ENCODE measurements at regions not wholly inside any gene's neighbourhood (a gene's known extent, or its start where the extent isn't known, plus 50 kb on each side); places are given as distances from the start of the nearest gene placed in this dataset.

DNA sequence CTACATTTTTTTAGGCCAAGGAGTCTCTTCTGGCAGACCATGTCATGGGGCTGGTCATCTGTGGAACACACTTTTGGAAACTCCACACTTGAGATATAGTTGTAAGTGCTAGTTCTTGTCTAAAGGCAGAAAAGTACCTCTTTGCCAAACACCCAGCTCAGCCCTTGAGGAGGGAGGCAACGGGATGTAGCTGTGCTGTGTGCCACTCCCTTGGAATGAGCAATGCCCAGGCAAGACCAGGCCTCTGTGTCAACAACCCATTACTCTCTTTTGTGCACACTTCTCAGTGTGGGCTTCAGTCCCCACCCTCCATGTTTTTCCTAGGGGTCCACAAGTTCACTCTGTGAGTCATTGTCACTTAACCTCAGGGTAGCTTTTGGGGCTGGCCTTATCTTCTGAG lies 528.3 kb upstream of the CFAP20DC start:
- FAIRE-seq: no peak

DNA sequence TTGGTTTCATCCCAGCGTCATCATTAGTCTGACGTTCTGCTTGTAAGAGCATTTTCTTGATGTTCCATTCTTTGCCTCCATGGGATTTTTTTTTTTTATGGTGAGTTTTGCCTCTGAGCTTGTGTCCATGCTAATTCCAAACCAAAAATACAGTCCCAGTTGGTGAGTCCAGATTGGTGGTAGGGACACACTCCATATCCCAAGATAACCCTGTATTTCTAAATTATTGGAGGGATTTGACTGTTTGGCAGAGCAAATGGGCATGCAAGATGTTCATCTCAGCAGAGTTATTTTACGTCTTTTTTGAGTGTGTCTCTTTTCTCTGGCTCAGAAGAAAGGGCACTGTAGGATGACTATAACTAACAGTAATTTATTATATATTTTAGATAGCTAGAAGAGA lies 526.8 kb upstream of the CFAP20DC start:
- no peak for FAIRE-seq

DNA sequence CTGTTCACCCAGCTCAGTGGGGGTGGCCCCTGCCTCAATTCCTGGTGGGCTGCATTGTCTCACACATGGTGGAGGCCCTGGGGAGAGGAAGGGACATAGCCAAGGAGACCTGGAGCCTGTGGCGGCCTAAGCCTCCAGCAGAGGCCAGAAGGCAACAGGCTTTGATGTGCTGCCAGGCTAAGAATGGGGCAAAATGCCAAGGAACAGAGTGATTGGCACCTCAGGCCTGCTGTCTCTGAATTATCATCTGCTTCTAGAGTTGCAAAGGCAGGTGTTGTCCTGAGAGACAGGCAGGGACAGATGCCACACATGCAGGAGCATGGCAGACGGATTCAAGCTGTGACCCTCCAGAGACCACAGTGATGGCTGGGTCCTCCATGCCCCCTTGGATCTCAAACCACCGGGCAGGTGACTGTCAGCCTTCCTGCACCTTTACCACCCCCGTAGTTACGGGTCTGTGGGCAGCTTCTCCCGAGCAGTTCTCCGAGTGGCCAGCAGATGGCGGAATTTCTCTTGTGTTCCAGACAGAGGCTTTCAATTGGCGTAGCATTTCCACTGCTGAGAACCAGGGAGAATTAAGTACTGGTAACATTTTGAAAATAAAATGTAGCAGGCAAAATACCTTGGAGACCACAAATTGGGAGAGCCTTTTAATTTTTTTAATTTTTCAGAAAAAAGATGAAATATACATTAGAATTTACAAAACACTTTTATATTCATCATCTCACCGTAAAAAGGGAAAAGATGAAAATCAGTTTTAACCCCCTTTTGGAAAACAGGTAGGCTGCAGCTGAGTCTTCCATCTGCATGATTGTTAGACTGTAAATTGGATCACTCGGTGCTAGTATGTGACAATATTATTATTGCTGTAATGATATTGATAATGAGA lies 525.5 kb upstream of the CFAP20DC start:
- no peak for FAIRE-seq

DNA sequence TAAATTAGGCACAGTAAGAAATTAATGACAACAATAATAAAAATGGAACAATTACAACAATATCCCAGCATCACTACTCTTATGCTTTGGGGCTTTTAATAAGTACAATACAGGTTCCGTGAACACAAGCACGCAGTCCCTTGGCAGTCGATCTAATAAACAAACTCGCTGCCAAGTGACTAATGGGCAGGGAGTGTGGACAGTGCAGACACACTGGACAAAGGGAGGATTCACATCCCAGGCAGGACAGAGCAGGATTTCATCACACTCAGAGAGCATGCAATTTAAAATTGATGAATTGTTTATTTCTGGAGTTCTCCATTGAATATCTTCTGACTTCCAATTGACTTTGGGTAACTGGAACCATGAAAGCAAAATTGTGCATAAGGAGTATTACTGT lies 524.1 kb upstream of the CFAP20DC start:
- FAIRE-seq: no peak

DNA sequence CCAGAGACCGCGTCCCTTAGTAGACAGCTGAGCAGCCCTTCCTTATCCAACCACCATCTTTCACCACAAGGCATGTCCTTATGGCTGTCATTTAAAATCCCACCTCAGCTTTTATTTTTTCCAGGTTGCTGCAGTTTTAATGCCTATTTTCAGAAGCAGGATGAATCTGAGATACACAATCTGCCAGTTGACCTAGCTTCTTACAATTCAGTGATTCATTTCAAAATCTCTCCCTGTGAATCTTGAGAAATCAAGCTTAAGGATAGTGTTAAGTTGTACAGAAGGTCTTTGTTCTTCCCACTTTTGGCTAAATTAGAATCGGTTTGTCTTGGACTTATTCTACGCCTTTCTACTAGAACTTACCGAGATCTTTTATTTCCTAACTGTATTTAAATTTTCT lies 522.3 kb upstream of the CFAP20DC start:
- FAIRE-seq: no peak

DNA sequence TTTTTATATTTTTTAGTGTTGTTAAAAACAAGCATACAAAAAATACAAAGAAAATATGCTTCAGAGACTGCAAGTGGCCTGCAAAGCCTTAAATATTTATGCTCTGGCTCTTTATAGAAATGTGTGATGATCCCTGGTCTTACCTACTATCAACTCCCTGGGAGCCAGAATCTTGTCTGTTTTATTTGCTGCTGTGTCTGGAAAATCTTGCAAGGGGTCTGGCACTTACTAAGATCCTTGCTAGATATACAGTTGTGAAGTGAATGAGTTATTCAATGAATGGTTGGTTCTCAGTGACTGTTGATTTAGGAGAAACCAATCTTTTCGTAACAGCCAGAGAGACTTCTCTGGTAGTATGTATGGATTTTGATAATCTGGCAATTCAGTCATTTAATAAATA lies 521.0 kb upstream of the CFAP20DC start:
- FAIRE-seq: no peak

DNA sequence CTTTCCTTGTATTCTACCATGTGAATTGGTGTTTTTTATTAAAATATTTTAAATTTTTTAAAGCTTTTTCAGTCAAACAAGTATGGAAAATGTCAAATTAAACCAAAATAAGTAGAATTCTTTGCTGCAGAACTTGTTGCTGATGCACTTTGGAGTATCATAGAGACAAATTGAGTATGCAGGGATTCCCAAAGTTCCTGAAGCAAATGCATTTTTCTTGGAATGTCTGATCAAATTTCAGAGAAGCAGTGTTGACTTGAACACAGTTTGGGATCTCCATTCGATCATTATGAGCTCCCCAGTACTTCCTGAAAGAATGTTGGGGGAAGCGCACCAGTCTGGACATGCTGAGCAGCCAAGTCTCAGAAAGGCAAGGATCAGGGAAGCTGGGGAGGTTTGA lies 517.8 kb upstream of the CFAP20DC start:
- FAIRE-seq: no peak

DNA sequence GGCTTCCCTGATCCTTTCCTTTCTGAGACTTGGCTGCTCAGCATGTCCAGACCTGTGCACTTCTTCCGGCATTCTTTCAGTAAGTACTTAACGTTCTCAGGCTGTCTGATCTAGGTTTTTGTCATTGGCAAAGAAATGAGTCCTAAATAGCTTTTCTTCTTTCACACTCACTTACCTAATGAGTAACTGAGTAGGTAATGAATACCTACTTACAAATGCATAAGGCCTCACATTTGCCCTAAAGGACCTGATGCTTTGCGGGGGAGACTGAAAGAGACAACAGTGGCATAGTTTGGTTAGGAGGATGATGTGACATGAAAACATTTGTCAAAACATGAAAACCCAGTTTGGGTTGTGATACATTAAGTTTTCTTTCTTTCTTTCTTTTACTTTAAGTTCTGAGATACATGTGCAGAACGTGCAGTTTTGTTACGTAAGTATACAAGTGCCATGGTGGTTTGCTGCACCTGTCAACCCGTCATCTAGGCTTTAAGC lies 516.7 kb upstream of the CFAP20DC start:
- FAIRE-seq: no peak

DNA sequence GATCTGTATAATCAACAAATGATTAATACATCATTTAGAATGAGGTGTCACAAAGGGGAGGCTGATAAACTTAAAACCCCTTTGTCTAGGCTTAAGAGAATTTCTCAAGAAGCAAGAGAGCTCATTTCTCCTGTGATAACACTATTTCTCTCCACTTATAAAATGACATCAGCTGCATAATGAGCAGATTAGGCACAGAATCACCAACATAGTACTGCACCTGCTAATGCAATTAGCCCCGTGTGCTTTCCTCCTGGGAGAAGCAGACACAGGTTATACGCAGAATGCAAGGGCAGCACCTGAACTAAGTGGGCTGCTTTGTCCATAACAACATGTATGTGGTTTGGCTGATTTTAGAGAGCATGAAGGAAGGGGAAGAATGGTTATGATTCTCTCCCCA lies 515.3 kb upstream of the CFAP20DC start:
- no peak for FAIRE-seq

DNA sequence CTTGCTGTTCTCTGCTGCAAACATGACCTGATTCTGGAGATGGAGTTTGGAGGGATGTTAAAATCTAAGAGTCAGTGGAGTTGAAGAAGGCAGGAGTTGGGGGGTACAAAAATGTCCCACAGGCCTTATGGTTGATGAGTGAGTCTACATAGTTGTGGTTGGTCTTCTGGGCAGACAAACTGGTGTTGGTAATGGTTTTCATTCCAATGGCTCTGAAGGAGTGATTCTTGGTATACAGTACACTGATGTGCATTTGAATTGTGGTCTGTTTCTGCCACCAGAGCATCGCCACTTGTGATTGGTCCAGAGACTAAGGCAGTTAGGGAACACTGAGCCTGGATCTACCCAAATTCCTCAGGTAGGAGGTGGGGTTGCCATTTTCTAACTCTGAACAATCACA lies 514.1 kb upstream of the CFAP20DC start:
- FAIRE-seq: no peak

DNA sequence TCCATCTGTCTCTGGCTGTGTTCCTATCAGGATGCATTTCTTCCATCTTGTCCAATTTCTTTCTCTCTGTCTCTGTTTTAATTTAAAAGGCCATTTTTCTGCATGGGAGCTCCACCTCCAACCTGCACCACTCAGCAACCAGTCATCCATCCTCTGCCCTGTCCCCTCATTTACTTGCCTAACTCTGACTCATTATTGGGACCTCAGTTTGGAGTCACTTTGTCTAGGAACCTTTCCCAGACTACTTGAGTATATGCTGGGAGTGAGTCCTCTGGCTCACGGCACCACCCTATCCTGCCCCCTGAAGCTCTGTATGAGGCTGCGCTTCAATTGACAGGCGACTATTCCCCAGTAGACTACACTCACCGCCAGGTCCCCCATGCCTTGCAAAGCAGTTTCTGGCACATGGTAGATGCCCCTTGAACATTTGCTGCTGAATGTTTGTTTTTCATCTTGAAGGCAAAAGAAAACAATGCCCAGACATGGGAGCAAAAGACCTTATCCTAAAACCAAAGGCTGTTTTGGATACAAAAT lies 513.3 kb upstream of the CFAP20DC start:
- FAIRE-seq: no peak

DNA sequence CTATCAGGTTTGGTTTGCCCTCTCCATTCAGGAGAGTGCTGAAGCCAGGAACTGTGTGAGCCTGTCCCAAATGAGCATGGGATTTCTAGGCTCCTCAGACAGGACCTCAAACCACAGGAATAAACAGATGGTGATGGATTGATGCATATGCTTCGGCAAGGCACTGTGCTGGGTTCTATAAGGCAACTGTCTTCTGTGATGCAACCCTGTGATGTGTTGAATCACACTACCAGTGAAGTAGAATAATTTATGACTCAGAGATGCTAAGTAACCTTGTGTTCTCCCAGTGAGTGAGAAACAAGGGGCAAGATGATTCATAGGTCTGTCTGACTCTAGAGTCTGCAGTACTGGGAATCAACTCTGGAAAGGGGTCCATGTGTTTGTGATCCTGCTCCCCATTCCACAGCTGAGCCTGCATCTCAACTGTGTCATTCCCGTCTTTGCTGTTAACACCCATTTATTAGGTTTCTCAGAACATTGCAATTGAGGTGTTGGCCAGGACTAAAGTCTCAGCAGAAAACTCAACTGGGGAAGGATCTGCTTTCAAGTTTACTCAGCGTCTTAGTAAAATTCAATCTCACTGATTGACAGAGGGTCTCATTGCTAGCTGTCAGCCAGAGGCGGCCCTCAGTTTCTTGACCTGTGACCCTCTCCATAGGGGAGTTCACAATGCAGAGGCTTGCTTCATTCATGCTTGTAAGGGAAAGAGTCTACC lies 510.1 kb upstream of the CFAP20DC start:
- FAIRE-seq: no peak

DNA sequence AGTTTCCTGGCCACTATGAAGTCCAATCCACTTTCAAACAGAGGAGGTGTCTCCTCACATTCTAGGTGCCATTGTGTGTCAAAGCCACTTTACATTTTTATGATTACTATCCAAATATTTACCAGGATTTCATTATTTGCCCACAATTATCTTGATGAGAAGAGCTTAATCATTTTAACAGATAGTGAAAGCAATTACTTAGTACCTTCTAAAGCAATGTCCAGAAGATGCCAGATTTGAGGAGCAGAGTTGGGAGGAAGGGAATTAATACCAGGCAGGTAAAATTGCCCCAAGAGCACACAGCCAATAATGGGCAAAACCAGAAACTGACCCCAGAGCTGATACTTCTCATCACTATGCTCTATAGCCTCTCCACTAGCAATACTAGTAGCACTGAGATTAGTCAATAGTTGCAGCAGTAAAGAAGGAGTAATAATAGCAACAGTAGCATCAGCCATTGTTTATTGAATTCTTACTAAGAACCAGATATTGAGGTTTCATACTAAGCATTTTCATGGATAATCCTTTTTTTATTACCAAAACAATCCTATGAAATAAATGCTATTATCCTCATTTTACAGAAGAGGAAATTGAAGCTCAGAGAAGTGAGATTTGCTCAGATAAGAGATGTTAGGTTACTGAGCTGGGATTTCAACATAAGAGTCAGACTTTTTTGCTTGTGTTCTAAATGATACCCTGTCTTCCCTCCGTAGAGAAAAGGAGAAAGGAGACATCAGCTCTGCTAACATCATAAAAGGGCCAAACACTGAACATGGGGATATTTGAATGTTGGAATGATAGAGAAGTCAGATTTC lies 509.3 kb upstream of the CFAP20DC start:
- no peak for FAIRE-seq

DNA sequence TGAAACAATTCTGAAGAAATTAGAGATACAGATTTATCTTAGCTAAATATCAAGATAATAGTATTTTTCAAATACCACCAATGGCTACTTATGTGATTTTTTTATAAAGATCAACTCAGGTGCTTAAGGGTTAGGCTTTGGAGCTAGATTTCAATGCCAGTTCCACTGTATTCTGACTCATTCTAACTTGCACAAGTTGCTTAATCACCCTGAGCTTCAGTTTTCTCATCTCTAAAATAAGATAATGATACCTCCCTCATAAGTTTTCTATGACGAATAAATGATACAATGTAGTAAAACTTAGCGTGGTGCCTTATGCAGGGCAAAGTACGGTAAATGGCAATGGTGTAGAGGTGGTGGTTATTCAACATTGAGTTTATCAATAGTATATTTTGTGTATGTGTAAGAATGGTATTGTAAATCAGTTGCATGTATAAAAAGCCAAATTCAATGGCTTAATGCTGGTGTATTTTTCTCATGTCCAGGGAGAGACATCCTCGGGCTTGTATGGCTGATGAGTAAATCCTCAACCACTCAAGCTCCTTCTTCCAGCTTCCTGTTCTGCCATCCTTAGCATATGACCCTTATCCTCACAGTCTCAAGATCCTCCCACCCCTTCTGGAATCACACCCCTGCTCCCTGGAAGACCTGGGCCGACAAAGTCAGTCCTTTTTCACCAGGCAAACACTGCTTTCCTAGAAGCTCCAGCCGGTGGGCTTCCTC lies 505.9 kb upstream of the CFAP20DC start:
- FAIRE-seq: no peak

DNA sequence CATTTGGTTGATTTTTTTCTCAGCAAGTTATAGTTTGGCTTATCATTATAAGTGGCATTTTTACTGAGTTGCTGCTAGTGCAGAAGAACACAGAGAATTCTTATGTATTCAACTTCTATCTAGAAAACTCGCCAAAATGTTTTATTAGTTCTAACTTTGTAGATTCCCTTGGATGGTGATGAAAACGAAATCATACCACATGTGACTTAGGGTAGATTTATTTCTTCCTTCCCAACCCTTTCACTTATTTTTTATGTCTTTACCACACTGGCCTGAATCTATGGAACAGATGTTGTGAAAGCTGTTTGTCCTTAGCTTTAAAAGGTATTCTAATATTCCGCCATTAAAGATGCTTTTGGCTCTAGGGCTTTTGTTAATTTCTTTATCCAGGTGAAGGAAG lies 503.3 kb upstream of the CFAP20DC start:
- no peak for FAIRE-seq

DNA sequence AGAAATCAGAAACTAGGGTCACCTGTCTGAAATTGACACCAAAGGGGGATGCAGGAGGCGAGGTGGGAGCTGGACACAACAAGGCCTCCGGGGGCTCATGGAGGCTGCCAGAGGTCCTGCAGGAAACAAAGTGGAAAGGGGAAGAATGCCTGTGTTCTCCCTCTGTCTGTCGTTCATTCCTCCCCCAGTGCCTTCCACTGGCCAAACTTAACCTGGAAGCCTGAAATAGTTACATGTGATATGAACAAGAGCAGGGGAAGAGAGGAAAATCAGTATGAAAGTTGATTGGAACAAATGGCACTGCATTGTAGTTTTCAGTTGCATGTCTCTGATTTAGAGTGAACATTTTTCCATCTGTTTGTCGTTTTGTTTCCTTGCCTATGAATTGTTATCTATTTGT lies 502.0 kb upstream of the CFAP20DC start:
- no peak for FAIRE-seq

DNA sequence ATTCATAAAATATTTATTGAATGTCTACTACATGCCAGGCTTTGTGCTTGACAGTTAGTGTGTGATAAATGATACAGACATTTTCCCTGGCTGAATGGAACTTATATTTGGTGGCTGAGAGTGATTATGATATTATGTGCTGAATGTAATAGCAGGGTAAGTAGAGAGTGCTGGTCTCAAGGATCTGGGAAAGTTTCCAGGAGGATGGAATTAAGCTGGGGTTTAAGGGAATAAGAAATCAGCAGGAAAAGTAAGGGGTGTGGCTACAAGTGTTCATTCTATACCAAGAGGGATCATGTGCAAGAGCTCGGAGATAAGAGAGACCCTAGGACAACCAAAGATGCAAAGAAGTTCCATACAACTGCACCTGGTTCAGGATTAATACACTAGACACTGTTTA lies 500.1 kb upstream of the CFAP20DC start:
- FAIRE-seq: no peak

DNA sequence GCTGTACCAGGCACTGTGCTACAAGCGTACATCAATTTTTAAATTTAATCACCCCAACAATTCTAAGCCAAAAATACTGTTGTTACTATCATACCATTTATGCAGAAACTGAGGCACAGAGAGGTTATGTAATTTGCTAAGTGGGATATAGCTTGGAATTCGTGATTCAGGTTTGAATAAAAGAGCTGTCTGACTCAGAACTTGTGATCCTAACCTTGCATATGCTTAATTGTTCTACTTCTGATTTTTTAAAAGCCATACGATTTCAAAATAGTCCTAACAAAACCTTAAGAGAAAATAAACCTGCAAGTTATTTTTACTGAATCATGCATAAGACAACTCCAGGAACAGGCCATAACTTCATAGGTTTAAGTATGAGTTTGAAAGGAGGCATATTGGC lies 498.0 kb upstream of the CFAP20DC start:
- FAIRE-seq: no peak

DNA sequence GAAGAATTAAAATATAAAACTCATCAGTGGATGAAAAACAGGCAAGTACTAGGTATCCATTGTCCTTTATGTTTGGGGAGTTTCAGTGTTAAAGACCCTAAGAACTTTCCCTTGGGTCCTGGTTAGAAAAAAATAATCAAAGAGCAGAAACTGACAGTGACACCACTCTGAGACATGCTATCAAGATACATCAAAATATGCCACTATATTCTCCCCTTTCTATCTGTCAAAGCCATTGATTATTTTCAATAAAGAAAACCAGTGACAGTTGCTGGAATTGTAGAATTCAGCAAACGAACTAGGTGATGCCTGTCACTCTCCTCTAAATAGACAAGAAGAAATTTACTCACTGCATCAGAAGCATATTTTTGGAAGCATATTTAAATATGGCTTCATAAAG lies 496.7 kb upstream of the CFAP20DC start:
- FAIRE-seq: no peak

DNA sequence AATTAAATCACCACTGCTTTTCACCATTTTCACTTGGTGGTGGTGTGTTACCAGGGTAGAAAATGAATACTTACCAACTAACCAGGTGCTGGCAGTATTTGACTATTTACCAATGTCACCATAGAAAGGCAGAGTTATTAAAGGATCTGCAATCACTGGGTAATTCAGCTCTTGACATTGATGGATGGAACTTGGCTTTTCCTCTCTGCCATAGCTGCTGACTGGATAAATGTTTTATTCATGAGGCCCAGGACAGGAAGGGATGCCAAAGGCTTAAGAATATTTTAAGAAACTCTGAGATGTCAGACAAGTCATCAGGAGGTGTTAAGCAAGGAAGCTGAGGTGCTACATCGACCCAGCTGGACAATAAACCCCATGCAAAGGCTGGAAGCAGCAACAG lies 495.5 kb upstream of the CFAP20DC start:
- FAIRE-seq: no peak

DNA sequence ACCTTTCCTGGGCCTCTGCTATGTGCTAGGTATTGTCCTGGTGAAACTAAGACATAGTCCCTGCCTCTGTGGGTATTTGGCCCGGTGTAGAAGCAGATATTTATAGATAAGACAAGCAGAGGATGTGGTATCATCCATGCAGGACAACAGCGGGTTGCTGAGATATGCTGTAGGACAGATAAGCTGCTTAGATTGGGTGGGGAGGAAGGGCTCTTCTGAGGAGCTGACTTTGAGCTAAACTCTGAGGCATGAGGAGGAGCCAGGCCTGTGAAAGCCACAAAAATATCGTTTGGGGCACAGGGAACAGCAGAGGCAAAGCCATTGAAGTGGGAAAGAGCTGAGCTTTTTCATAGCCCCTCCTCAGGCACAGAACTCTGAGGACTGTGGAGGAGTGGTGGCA lies 492.5 kb upstream of the CFAP20DC start:
- no peak for FAIRE-seq

DNA sequence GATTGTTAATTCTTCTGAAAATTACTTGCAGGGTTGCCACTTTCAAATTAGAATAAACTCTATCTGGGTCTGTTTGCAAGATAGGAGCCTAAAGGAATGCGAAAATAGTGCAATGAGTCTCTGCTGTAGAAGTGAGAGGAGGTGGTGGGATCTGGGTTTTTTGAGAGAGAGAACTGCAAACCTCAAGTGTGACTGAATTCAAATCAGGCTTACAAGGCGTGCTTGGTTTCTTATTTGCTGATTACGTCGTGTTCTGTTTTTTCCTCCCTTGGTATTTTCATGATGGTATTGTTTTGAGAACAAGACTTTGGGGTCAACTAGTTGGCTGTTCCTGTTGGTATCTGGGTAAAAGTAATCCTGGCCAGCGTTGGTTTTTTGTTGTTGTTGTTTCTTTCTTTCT lies 490.9 kb upstream of the CFAP20DC start:
- no peak for FAIRE-seq

DNA sequence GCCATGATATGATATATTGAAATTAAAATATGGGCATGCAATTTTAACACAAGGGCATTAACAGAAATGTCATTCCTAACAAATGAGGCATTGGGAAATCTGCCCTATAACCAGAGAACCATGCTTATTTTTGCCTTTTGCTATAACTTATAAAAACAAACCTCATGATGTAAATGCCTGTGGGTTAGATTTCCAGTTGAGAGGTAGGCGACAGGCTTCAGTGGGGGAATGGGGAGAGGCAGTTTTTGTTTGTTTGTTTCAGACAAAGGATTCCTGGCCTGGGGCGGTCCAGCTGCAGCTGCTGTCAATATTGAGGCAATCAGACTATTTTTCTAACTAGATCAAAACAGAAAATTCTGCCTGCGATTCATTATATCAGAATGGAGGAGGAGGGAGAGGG lies 490.4 kb upstream of the CFAP20DC start:
- FAIRE-seq: no peak

Measured in TTC549 (cell line).